Hindlimb muscle (tissue), 1 donor: ENCODE measurements at regions not wholly inside any gene's neighbourhood (a gene's known extent, or its start where the extent isn't known, plus 50 kb on each side); places are given as distances from the start of the nearest gene placed in this dataset.
"Not testable (repeated sequence)": the region's sequence is repeated elsewhere in the genome, so short reads cannot be mapped to it uniquely, and the experiment has no call there.

Experiments
- DNase-seq: peaks from one replicate; pipeline ENCODE4 v3.0.0-alpha.2; 2013

- no peak for DNase-seq
Measured at GRCh38 chr2:200102971-200103370, 147.6 kb downstream of the MAIP1 start.

- no peak for DNase-seq
Measured at GRCh38 chr2:200104015-200104414, 148.6 kb downstream of the MAIP1 start.

GRCh38 chr2:200107514-200108217 is 152.3 kb downstream of the MAIP1 start:
- DNase-seq = no peak

- DNase-seq = no peak
Measured at GRCh38 chr2:200109421-200109820, 154.0 kb downstream of the MAIP1 start.

- DNase-seq = no peak
Measured at GRCh38 chr2:200110381-200110780, 155.0 kb downstream of the MAIP1 start.

- not testable (repeated sequence) for DNase-seq
Measured at GRCh38 chr2:200113016-200113799, 157.8 kb downstream of the MAIP1 start.

GRCh38 chr2:200119236-200119635 is 163.9 kb downstream of the MAIP1 start:
- no peak for DNase-seq

- no peak for DNase-seq
Measured at GRCh38 chr2:200121931-200122330, 166.5 kb downstream of the MAIP1 start.

GRCh38 chr2:200122683-200123082 is 167.3 kb downstream of the MAIP1 start:
- no peak for DNase-seq

GRCh38 chr2:200124665-200125368 is 169.4 kb downstream of the MAIP1 start:
- not testable (repeated sequence) for DNase-seq

- no peak for DNase-seq
Measured at GRCh38 chr2:200125444-200126284, 170.3 kb downstream of the MAIP1 start.

- DNase-seq = not testable (repeated sequence)
Measured at GRCh38 chr2:200126285-200126670, 170.9 kb downstream of the MAIP1 start.

GRCh38 chr2:200126680-200127079 is 171.3 kb downstream of the MAIP1 start:
- not testable (repeated sequence) for DNase-seq

- no peak for DNase-seq
Measured at GRCh38 chr2:200127848-200128247, 172.5 kb downstream of the MAIP1 start.

GRCh38 chr2:200128296-200128695 is 172.9 kb downstream of the MAIP1 start:
- peak; percentile 80 for DNase-seq

- DNase-seq = no peak
Measured at GRCh38 chr2:200129721-200130462, 174.5 kb downstream of the MAIP1 start.

- DNase-seq = no peak
Measured at GRCh38 chr2:200130762-200131166, 175.4 kb downstream of the MAIP1 start.

GRCh38 chr2:200131307-200131706 is 175.2 kb upstream of the SPATS2L start:
- no peak for DNase-seq

- DNase-seq = no peak
Measured at GRCh38 chr2:200135082-200135481, 171.4 kb upstream of the SPATS2L start.

GRCh38 chr2:200136655-200137054 is 169.8 kb upstream of the SPATS2L start:
- DNase-seq = no peak

GRCh38 chr2:200137271-200137670 is 169.2 kb upstream of the SPATS2L start:
- no peak for DNase-seq

GRCh38 chr2:200137691-200138090 is 168.8 kb upstream of the SPATS2L start:
- no peak for DNase-seq
